ENCODE measurements at regions not wholly inside any gene's neighbourhood (a gene's known extent, or its start where the extent isn't known, plus 50 kb on each side); places are given as distances from the start of the nearest gene placed in this dataset.

GRCh38 chr14:87809261-87809660 is 183.7 kb downstream of the GALC start:
- intact Hi-C loops (cut with micrococcal nuclease): loop anchor here (5.0 kb wide), 1 partner anchor 88 kb away; no protein-coding TSS in a partner anchor
- no peak for TF ChIP-seq CTCF (IDR thresholded peaks at IDR 0.05; ENCODE audit: borderline replicate concordance)
- H3K27me3 ChIP-seq (ENCODE audit: low read depth): no peaks in the 10 kb centered on the region
- no peaks in the 10 kb centered on the region for H3K4me1 ChIP-seq
- no peaks in the 10 kb centered on the region for H3K9me3 ChIP-seq (replicated peaks)
- no peak for DNase-seq
- no peak overlapping the region for H3K4me3 ChIP-seq
- H3K36me3 ChIP-seq: no peaks in the 10 kb centered on the region
- H3K27ac ChIP-seq (replicated peaks): no peak overlapping the region

- H3K27me3 ChIP-seq (ENCODE audit: low read depth): no peaks in the 10 kb centered on the region
- peak; percentile 15 for DNase-seq
- H3K4me3 ChIP-seq: no peak overlapping the region
- no peak overlapping the region for H3K27ac ChIP-seq (replicated peaks)
- no peaks in the 10 kb centered on the region for H3K9me3 ChIP-seq (replicated peaks)
- no peaks in the 10 kb centered on the region for H3K36me3 ChIP-seq
- intact Hi-C loops (cut with micrococcal nuclease): loop anchor here (5.0 kb wide), 1 partner anchor 92 kb away; no protein-coding TSS in a partner anchor
- peak; percentile 67 for TF ChIP-seq CTCF (IDR thresholded peaks at IDR 0.05; ENCODE audit: borderline replicate concordance)
- H3K4me1 ChIP-seq: no peaks in the 10 kb centered on the region
Observed at GRCh38 chr14:87805315-87805723, 187.7 kb downstream of the GALC start.

GRCh38 chr14:87800216-87800615 is 192.8 kb downstream of the GALC start:
- no peaks in the 10 kb centered on the region for H3K36me3 ChIP-seq
- no peak for TF ChIP-seq CTCF (IDR thresholded peaks at IDR 0.05; ENCODE audit: borderline replicate concordance)
- DNase-seq: no peak
- H3K4me1 ChIP-seq: no peaks in the 10 kb centered on the region
- H3K9me3 ChIP-seq (replicated peaks): no peaks in the 10 kb centered on the region
- no peak overlapping the region for H3K4me3 ChIP-seq
- intact Hi-C loops (cut with micrococcal nuclease): no loop called here
- H3K27me3 ChIP-seq (ENCODE audit: low read depth): peaks cover 11% of the 10 kb centered on the region
- H3K27ac ChIP-seq (replicated peaks): no peak overlapping the region

- H3K4me1 ChIP-seq: no peaks in the 10 kb centered on the region
- no peak overlapping the region for H3K27ac ChIP-seq (replicated peaks)
- no peak for TF ChIP-seq CTCF (IDR thresholded peaks at IDR 0.05; ENCODE audit: borderline replicate concordance)
- no peak overlapping the region for H3K4me3 ChIP-seq
- DNase-seq: no peak
- no peaks in the 10 kb centered on the region for H3K9me3 ChIP-seq (replicated peaks)
- H3K36me3 ChIP-seq: no peaks in the 10 kb centered on the region
- H3K27me3 ChIP-seq (ENCODE audit: low read depth): peaks cover 11% of the 10 kb centered on the region
- intact Hi-C loops (cut with micrococcal nuclease): no loop called here
Observed at GRCh38 chr14:87799400-87799799, 193.6 kb downstream of the GALC start.

GRCh38 chr14:87797001-87797400 is 196.0 kb downstream of the GALC start:
- H3K4me1 ChIP-seq: no peaks in the 10 kb centered on the region
- H3K9me3 ChIP-seq (replicated peaks): no peaks in the 10 kb centered on the region
- no peak for DNase-seq
- intact Hi-C loops (cut with micrococcal nuclease): no loop called here
- H3K27ac ChIP-seq (replicated peaks): no peak overlapping the region
- H3K4me3 ChIP-seq: no peak overlapping the region
- TF ChIP-seq CTCF (IDR thresholded peaks at IDR 0.05; ENCODE audit: borderline replicate concordance): no peak
- H3K36me3 ChIP-seq: no peaks in the 10 kb centered on the region
- peaks cover 11% of the 10 kb centered on the region for H3K27me3 ChIP-seq (ENCODE audit: low read depth)

- H3K27me3 ChIP-seq (ENCODE audit: low read depth): peaks cover 11% of the 10 kb centered on the region
- no peaks in the 10 kb centered on the region for H3K36me3 ChIP-seq
- intact Hi-C loops (cut with micrococcal nuclease): no loop called here
Observed at GRCh38 chr14:87794561-87794960, 198.4 kb downstream of the GALC start.

More at GRCh38 chr14:87794561-87794960, 198.4 kb downstream of the GALC start:
- DNase-seq: no peak
- Histone ChIP-seq H3K27ac (replicated peaks) (no peak overlapping the region), H3K4me1 (no peaks in the 10 kb centered on the region), H3K4me3 (no peak overlapping the region), H3K9me3 (replicated peaks) (no peaks in the 10 kb centered on the region)
- TF ChIP-seq CTCF (IDR thresholded peaks at IDR 0.05; ENCODE audit: borderline replicate concordance): no peak
